ENCODE measurements at regions not wholly inside any gene's neighbourhood (a gene's known extent, or its start where the extent isn't known, plus 50 kb on each side); places are given as distances from the start of the nearest gene placed in this dataset.
"Not testable (repeated sequence)": the region's sequence is repeated elsewhere in the genome, so short reads cannot be mapped to it uniquely, and the experiment has no call there.

DNA sequence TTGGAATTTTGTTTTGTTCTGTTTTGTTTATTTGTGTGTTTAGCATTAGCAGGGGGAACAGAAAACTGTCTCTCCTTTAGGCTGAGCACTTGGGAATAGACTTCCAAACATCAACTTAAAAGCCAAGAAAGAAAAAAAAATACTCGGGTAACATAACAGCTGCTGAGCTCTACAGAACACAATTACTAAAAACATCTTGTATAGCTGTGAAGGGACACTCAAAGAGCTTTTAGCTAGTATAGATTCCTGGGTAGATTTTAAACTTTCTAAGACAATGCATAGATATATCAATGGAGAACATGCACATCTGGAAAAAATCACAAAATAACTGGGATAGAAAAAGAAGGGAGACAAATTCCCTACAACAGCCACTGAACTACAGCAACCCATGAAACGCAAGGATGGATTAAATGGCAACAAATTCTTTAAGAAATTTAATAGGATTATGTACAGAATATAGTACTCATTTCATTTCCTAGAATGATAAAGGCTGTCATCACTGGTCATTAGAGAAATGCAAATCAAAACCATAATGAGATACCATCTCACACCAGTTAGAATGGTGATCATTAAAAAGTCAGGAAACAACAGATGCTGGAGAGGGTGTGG is 174.3 kb upstream of the KRR1 start:
- intact Hi-C loops (cut with micrococcal nuclease) = no loop called here

DNA sequence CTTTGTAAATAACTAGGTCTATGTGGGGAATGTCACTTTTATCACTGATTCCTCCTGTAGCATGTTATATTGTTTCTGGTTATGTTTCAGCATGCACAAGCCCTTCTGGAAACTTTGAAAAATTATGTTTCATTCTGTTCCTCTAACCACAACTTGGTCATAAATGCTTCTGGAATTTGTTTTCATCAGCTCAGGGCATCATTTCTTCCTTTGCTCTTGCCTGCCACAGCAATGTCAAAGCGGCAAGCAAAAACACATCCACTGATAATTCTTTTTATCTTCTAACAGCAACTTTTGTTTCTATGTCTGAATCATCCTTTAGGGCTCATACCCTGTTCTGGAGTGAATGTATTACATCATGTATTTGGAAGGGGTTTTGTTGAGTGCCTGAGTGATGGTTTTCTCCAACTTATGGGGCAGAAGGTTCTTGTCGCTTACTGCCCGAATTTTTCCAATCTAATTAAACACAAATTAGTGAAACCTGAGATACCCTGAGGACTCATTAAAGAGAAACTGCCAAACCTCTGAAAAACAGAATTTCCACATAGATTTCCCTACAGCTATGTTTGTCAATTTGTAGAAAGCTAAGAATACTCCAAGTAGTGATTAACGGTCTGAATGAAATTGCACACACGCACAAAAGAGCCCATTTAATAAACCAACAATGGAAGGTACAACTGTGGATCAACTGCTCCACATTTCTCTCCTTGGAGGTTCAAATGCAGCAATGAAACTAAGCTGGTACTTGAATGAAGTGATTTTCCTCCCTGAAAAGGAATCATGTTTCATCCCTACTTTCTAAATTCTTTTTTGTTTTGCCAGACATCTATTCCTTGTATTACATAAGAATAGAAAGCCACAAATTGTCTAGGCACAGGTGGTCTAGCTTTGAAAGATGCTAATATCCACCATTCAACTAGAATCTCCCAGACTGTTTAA is 173.5 kb upstream of the KRR1 start:
- intact Hi-C loops (cut with micrococcal nuclease) = no loop called here

GRCh38 chr12:75683995-75684586 is 172.7 kb upstream of the KRR1 start:
- intact Hi-C loops (cut with micrococcal nuclease) = not testable (repeated sequence)

- intact Hi-C loops (cut with micrococcal nuclease) = no loop called here
Observed at GRCh38 chr12:75683220-75683619, 171.8 kb upstream of the KRR1 start.

DNA sequence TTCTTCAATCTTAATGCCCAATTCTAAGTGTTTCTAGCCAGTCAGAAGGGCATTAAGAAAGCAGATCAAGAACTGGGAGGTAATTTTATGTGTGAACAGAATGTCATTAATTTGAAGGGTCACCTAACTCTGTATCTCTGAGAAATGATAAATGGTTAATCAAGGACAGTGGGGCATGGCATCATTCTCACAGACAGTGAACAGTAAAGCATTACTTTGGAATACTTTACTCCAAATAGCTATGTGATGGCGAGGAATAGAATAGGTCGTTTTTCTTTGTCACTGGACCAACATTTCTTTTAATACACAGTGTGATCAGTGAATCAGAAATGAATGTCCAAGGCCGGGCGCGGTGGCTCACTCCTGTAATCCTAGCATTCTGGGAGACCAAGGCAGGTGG is 166.1 kb upstream of the KRR1 start:
- intact Hi-C loops (cut with micrococcal nuclease) = no loop called here

DNA sequence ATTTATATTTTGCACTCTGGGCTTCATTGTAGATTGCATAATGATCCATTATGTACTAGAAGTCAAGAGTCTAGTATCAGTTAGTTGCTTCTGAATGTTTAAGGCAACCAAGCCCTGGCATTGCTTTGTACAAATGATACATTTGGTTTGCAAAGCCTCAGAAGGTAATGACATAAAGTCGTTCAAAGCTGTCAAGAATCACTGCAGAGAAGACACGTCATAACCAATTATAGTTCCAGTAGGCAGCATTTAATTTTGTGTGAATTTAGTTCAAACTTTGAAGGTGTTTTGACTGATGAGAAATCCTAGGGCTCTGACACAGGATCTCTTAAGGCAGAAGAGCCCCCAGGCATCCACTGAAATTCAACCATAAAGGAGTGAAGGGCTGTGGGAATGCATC is 163.0 kb upstream of the KRR1 start:
- intact Hi-C loops (cut with micrococcal nuclease) = no loop called here

- intact Hi-C loops (cut with micrococcal nuclease) = no loop called here
Observed at GRCh38 chr12:75672200-75672599, 160.8 kb upstream of the KRR1 start.

DNA sequence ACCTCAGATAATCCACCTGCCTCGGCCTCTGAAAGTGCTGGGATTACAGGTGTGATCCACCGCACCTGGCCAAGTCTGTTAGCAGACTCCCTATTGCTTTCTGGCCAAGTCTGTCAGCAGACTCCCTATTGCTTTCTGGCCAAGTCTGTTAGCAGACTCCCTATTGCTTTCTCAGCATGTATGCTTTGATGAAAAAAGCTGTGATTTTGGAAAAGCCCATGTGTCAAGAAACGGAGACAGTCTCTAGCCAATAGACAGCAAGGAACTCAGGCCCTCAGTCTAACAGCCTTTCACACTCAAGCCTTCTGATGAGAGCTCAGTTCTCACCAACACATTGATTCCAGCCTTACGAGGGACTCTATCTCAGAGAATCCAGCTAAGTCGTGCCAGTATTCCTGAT is 158.8 kb upstream of the KRR1 start:
- intact Hi-C loops (cut with micrococcal nuclease) = no loop called here

- intact Hi-C loops (cut with micrococcal nuclease) = no loop called here
Observed at GRCh38 chr12:75666939-75667334, 155.5 kb upstream of the KRR1 start.

- intact Hi-C loops (cut with micrococcal nuclease) = no loop called here
Observed at GRCh38 chr12:75666126-75666938, 154.9 kb upstream of the KRR1 start.

GRCh38 chr12:75665216-75665615 is 153.8 kb upstream of the KRR1 start:
- intact Hi-C loops (cut with micrococcal nuclease) = no loop called here

GRCh38 chr12:75662511-75663159 is 151.2 kb upstream of the KRR1 start:
- intact Hi-C loops (cut with micrococcal nuclease) = no loop called here

GRCh38 chr12:75661908-75662307 is 150.5 kb upstream of the KRR1 start:
- intact Hi-C loops (cut with micrococcal nuclease) = no loop called here

- intact Hi-C loops (cut with micrococcal nuclease) = no loop called here
Observed at GRCh38 chr12:75660805-75661404, 149.5 kb upstream of the KRR1 start.

DNA sequence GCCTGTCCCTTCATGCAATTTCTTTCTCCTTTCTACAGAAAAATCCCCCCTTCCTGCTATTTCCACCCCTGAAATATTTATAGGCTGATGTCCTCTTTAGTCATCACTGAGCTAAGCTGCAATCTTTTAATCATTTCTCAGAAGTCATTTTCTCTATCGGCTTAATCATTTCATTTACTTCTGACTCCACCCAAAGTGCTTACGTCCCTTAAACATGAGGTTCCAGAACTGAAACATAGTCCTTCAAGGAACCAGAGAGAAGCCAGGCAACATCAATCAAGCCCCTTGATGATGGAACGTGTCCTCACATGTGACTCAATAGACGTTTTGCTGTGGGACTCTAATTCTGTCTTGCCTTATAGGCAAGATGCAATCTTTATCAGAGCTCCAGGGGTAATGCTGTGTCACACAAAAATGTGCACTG is 148.7 kb upstream of the KRR1 start:
- intact Hi-C loops (cut with micrococcal nuclease) = no loop called here

DNA sequence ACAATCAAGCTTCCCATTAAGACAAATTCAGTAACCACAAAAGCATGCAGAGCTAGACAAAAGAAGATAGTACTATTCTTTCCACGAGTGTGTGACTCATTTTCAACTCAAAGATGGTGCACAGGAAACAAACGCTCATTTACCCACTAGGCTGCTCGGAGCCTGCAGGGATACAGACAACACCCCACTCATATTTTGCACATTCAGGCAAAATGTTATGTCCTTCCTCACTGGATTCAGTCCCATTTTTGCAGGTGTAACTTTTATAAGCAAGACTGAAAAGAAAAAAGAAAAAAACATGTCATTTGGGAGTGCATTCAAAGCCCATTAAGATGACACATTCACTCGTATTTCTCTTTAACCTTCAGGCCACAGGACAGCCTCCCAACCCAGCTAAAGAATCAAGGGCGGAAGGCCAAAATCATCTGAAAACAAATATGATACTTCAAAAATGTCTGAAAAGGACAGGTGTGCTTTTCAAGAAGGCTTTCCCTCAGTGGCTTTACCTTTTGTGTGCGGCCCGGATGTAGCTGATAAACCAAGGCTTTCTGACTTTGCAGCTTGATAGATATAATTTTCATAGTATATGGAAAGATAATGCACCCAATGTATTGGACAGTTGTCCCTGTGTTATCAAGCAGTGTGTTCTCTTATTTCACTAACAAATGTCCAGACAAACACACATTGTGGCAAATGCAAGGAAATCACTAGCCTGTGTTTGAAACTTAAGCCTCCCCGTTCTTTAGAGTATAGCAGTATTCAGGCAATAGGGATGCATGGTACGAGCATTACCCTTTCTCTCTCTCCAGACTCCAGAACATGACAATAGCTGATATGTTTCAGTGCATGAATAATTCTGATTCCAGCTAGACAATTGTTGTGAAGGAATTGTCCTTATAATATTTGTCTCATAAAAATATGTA is 147.8 kb upstream of the KRR1 start:
- intact Hi-C loops (cut with micrococcal nuclease) = loop anchor here (5.0 kb wide), 2 partner anchors 63 to 378 kb away; no protein-coding TSS in a partner anchor

DNA sequence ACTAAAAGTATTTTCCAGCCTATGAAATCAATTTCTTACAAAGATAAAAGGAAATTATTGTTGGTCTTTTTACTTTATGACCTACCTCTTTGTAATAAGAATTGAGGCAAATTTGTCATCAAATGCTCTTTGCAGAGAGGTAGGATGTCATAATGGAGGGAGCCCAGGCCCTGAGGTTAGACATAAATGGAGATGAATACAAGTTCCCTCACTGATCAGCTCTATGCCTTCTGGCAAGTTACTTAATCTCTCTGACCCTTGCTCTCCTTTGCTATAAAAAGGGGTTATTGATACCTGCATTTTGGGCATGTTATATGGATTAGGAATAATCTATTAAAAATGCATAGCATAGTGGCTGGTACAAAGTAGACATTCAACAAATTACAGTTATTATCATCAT is 146.9 kb upstream of the KRR1 start:
- intact Hi-C loops (cut with micrococcal nuclease) = loop anchor here (5.0 kb wide), 2 partner anchors 64 to 379 kb away; no protein-coding TSS in a partner anchor

DNA sequence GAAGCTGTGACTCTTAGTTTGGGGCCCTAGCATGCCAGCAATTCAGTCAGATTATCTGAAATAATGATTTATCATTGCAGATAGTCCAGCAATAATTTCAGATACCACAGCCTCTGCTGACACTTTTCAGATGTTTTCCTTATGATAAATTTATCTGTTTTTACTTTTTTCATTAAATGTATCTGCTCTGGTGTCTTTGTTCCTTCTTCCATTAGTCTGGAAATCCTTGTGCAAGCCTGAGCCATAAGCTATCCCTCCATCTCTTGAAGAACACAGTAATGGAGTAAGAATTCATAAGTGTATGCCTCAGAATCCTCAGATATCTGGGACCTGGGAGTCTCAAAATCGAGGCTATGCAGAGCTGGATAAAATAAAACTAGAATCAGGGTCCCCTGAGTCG is 146.4 kb upstream of the KRR1 start:
- intact Hi-C loops (cut with micrococcal nuclease) = loop anchor here (5.0 kb wide), 2 partner anchors 64 to 379 kb away; no protein-coding TSS in a partner anchor

DNA sequence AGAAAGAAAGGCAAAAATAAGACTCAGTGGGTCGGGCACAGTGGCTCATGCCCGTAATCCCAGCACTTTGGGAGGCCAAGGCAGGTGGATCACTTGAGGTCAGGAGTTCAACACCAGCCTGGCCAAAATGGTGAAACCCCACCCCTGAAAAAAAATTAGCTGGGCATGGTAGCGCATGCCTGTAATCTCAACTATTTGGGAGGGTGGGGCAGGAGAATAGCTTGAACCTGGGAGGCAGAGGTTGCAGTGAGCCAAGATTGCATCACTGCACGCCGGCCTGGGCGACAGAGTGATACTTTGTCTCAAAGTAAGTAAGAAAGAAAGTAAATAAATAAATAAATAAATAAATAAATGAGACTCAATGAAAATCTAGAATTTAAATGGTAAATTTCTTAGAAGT is 145.9 kb upstream of the KRR1 start:
- intact Hi-C loops (cut with micrococcal nuclease) = loop anchor here (5.0 kb wide), 2 partner anchors 65 to 380 kb away; no protein-coding TSS in a partner anchor

Measured in T-helper 2 cell treated with Interferon-gamma antibody and Interleukin-4, amounts not matched to agents 100 ng/mL and 5 ng/mL, for 36 hours (primary cell).